ENCODE measurements at regions not wholly inside any gene's neighbourhood (a gene's known extent, or its start where the extent isn't known, plus 50 kb on each side); places are given as distances from the start of the nearest gene placed in this dataset.

DNA sequence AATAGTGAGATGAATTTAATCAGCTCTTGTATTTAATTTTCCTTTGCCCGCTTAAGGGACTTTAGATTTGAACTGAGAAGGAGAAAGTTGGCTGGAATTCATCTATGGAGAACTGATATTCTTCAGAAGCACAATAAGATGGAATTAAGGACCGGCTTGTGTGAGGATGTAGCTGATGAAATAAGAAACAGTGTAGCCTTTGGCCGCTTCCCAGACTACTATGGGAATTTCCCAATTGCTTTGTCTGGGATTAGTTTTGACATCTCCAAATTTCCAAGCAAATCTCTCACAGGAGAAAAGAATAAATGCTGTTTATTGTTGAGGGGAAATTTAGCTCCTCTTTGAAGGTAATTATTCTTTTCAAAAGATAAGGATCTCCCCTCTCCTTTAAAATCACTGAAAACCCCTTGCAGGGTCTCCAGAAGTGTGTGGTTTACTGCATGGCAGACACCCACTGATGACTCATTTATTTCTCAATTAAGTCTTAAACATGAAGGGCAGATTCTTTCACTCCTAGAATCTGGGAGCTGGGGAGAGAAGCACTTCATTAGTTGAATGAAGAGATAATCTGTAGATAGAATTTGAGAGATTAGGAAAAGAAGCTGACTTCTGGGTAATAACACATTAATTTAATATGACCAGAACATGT, 606.5 kb upstream of the ADAMTS16 start:
- FAIRE-seq (no peak), DNase-seq (ENCODE audit: low spot score in 2 of 2) (no peak)

DNA sequence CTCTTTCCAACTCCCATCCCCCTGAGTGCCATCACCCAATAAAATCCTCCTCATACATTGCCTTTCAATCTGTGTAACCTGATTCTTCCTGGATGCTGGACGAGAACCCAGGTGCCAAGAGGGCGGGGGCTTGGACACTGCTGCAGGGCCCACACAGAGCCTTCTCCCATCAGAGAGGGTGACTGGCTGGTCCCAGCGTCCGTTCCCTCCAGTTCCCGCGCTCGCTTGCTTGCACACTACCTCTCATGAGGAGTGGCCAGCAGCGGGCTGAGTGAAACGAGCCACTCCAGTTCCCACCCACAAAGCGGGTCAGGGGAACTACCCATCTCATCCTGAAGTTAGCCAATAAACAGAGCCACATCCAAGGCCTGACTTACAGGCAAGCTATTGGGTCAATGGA, 602.6 kb upstream of the ADAMTS16 start:
- no peak for FAIRE-seq
- no peak for DNase-seq (ENCODE audit: low spot score in 2 of 2)

DNA sequence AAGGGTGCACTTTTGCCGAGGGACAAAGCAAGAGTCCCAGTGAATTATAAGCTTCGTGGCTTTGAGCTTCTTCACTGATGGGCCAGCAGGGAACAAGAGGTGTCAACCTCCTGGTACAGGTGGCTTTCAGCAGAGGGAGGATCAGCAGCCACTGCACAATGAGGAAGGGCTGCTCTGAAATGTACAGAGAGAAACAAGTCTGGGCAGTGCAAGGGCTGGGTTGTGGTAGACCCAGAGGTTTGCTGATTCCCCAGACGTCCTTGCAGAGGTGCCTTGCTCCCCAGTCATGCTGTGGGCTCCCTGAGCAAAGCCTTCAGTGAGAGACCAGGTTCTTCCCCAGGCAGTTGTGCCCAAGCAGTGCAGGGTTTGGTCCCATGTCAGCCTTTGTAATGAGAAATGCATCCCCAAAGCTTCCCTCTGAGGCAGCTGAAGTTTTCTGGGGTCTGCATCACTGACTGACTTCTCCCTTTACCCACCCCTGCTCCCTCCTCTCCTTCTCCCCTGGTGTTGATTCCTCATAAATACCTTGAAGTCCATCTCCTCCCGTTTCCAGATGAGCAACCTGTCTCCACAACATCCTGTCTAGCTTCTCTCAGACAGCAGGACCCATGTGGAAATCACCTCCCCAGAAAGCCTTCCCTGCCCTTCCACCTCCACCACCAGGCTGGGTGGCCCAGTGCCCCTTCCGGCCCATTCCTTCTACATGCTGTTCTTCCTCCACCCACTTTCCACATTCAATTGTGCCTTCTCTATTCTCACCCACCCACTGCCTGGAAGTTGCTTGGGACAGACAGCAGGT, 599.6 kb upstream of the ADAMTS16 start:
- DNase-seq (ENCODE audit: low spot score in 2 of 2) (no peak), FAIRE-seq (no peak)

DNA sequence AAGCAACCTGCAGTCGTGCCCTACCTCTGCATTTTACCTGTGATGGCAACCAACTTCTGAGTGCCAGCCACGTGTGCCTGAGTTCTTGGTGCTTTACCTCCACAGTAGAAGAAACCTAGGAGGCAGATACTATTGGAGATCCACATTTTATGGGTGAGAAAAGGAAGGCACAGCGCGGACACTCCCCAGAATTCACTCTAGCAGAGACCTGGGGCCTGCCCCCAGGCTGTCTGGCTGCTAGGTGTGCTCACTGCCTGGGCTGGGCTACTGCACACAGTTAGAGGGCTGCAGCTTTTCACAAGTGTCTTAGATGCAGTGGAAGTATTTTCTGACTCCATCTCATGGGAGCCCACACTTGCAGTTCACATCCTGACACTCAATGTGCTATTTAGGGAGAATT, 598.8 kb upstream of the ADAMTS16 start:
- FAIRE-seq (no peak), DNase-seq (ENCODE audit: low spot score in 2 of 2) (no peak)

DNA sequence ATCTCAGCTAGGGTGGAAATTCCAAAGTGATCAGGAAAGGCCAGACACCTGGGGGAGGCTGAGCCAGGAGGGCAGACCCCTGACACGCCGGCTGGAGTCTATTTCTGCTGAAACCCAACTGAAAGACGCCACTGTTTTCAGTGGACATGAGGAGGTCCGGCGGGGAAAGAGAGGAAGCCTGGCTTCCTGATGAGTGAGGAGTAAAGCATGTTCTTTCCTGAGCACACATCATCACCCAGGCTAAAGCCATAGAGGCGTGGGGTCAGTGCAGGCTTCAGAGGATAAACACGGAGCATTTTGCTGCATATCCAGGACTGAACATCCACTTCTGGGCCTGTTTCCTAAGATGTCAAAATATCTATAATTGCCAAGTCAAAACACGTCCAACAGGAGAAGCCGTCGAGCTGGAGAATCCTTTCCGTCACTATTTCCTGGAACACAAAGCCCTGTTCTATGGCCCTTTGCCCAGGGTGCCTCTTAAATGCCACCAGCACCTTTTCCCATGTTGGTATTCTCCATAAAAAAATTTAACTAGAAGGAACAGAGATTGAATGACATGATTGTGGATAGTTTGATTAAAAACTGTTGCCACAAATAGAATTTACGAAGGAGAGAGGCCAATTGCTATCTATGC, 597.9 kb upstream of the ADAMTS16 start:
- DNase-seq (ENCODE audit: low spot score in 2 of 2) (no peak), FAIRE-seq (no peak)

DNA sequence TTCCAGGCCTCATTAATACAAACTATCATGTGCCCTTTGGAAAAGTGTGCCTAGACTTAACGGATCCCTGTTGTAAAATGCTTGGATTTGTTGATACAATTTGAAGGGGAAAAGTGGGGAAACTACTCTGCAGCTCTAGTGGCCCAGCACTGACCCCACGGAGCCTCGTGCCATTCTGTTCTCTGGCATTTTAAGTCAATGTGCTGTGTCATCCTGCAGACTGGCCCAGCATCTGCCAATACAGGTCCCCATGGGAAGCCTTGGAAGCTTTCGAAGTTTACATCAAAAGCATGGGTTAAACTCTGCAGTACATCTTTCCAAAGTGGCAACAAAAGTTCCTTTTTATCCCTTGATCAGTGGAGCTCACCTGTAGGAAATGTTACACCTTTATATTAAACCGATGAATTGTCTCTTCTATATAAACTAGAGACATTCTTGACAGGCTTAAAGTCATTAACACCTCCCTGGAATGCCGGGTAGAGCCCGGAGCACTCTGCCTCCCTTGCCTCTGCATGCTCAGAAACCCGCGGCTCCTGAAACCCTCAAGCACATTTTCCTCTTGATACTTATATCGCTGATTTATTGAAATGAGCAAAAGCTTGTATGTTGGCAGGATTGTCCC, 596.0 kb upstream of the ADAMTS16 start:
- no peak for DNase-seq (ENCODE audit: low spot score in 2 of 2)
- FAIRE-seq, result no peak

DNA sequence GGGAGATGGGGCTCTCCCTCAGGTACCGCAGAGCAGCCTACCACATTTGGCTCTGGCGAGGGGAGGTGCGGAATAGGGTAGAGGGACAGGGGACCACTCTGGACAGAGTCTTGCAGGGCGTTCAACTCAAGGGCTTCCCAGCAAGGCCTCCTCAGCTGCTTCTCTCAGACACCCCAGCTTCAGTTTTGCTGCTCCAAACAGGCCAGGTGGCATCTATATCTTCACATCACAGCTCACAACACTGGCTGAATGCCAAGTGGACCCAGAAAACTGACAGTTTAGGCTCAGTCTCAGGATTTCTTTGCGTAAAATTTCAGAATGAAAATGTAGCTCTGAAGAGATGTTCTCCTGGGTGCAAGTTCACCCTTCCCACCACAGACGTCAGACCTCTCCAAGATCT, 592.6 kb upstream of the ADAMTS16 start:
- FAIRE-seq (no peak), DNase-seq (ENCODE audit: low spot score in 2 of 2) (no peak)

DNA sequence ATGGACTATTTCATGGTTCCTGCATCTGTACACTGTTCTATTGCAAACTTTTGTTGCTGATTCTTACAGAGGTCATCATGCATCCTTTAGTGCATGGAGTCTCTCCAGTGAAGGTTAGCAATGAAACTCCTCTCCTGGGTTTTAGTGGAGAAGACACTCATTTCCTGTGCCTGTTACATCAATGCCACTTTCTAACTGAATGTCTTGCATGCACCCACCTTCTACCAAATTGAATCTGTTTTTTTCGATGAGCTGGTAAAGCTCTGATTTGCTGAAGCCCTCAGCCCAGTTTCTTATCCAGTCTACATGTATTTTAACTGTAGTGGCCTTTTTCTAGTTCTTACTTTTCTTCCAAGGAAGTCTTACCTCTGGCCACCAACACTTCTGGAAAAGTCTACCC, 591.8 kb upstream of the ADAMTS16 start:
- FAIRE-seq, result no peak
- no peak for DNase-seq (ENCODE audit: low spot score in 2 of 2)

DNA sequence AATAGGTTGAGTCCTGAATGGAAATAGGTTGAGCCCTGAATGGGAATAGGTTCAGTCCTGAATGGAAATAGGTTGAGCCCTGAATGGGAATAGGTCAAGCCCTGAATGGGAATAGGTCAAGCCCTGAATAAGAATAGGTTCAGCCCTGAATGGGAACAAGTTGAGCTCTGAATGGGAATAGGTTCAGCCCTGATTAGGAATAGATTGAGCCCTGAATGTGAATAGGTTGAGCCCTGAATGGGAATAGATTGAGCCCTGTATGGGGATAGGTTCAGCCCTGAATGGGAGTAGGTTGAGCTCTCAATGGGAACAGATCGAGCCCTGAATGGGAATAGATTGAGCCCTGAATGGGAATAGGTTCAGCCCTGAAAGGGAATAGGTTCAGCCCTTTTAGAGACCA, 590.8 kb upstream of the ADAMTS16 start:
- DNase-seq (ENCODE audit: low spot score in 2 of 2) (no peak), FAIRE-seq (no peak)

DNA sequence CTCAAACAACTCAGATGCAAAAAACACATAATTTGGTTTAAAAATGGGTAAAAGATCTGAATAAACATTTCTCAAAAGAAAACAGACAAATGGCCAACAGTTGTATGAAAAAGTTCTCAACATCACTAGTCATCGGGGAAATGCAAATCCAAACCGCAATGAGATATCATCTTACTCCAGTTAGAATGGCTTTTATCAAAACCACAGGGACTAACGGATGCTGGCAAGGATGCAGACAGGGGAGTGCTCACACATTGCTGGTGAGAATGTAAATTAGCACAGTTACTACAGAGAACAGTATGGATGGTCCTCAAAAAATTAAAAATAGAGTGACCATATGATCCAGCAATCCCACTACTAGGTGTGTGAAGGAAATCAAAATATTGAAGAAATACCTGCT, 589.1 kb upstream of the ADAMTS16 start:
- DNase-seq (ENCODE audit: low spot score in 2 of 2) (no peak), FAIRE-seq (no peak)

DNA sequence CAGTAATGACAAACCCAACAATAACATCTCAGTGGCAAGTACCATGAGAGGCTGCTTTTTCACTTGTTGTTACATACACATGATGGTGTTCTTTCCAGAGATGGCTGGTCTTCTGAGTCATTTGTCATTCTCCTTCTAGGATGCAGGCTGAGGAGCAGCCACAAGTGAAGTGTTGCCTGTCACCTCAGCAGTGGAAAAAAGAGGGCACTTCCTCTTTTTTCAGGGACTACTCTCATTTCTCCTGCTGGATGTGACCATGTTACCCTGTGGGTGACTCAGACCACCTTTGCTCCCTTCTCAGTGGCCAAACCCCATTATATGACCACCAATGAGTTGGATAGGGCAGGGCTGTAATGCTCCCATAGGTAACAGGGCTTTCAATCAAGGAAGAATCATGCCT, 587.0 kb upstream of the ADAMTS16 start:
- DNase-seq (ENCODE audit: low spot score in 2 of 2), result no peak
- FAIRE-seq, result no peak

DNA sequence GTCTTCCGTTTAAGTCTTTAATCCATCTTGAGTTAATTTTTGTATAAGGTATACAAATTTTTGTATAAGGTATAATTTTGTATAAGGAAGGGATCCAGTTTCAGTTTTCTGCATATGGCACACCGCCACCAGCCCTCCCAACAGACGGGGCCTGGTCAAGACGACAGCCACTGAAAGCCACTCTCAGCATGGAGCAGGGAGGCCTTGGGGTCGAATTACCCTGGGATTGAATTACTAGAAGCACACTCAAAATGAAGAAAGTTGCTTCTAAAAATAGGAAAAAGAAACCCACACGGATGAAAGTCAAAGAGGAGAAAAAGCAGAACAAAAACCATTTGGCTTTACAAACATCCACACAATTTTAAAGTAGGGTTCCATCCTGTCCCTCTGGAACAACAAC, 586.2 kb upstream of the ADAMTS16 start:
- DNase-seq (ENCODE audit: low spot score in 2 of 2), result no peak
- FAIRE-seq, result no peak

DNA sequence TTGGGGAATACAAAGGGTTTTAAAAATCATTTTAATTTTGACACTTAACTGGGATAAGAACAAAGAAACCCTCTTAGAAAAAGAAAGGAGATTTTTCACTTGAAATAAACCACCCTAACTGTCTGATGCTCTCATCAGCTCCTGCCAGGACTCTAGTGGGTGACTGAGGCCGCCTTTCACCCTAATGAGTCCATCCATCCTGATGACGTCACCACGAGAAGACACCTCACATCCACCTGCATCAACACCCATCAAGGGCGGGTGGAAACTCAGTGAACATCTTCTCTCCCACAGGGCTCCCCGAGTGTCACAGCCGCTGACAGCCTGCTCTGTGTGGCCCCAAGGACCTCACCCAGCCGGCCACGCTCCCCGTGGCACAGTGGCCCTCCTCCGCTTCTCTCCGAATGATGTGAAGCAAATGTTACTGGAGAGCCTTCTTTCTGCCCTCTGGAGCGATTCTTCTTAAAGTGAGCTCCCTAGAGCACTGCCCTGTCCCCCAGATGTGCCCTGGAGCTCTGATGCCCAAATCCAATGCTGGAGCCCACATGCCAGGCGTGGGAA, 584.3 kb upstream of the ADAMTS16 start:
- FAIRE-seq, result no peak
- DNase-seq (ENCODE audit: low spot score in 2 of 2), result no peak

DNA sequence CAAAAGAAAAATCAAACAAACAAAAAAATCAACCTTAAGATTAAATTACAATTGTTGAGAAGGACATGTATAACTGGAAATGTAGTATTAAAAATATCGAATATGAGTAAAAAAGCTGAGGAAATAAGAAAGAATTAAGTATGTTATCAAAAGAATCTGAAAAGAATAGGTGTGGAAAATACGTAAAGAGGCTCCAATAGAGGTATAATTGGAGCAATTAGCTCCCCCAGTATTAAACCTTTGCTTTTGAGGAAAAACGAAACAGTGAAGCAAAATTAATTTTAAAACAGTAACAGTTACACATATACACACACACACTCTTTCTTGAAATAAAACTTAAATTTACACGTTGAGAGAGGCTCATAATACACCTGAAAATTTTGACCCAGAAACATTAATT, 578.7 kb upstream of the ADAMTS16 start:
- no peak for FAIRE-seq

DNA sequence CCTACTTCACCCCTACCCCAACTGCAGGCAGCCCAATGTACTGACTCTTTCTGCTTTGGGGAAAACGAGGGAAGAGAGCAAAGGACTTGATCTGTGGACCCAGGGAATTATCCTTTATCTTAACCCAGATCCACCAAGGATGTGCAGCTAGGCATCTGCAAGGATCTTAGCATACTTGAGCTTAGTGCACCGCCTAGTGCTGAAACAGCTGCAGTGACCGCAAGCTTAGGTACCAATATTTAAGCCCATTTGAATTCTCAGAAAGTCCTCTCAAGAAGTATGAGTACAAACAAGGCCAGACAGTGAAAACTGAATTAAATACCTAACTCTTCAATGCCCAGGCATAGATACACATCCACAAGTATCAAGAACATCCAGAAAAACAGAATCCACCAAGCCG, 576.7 kb upstream of the ADAMTS16 start:
- DNase-seq (ENCODE audit: low spot score in 2 of 2), result no peak
- no peak for FAIRE-seq

More for the DNA sequence above, 578.7 kb upstream of the ADAMTS16 start:
- DNase-seq (ENCODE audit: low spot score in 2 of 2), result no peak

DNA sequence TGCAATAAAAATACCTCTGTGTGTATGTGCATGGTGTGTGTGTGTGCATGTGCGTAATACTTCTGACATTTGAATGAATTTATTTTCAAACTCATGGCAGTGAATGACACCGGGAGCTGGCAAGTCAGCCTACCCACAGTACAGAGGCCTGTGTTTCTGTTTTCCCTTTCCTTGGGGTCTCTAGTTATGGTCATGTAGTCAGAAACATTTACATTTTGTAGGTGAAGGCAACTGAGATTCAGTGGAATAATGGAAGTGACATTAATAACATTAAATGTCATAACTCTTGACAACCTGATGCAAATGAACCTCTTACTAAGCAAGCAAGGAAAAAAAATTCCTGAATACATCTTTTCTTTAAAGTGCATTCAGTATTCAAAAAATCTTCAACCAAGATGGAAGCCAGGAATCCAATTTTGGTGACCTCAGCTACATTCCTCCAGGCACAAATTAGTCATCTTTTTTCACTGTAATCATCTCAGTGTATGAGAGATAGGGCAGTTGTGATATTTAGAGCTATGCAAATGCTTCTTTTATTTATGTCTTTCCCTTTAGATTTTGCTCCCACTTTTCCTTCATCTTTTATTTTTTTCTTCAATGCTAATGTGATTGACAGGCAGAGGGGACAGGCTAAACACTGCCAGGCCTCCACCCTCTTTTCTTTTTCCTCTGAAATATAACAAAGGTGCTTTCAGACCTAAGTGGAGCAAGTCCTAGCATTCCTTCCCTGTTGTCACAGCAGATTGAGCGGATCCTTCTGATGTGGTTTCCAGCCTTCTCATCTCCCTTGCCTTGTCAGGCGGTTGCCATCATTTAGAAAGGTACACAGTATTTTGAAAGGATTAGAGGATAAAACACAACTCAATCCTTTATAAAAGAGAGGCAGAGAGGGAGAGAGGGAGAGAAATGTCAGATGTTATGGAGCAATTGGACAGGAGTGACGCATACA, 569.8 kb upstream of the ADAMTS16 start:
- DNase-seq (ENCODE audit: low spot score in 2 of 2) (no peak), FAIRE-seq (no peak)

DNA sequence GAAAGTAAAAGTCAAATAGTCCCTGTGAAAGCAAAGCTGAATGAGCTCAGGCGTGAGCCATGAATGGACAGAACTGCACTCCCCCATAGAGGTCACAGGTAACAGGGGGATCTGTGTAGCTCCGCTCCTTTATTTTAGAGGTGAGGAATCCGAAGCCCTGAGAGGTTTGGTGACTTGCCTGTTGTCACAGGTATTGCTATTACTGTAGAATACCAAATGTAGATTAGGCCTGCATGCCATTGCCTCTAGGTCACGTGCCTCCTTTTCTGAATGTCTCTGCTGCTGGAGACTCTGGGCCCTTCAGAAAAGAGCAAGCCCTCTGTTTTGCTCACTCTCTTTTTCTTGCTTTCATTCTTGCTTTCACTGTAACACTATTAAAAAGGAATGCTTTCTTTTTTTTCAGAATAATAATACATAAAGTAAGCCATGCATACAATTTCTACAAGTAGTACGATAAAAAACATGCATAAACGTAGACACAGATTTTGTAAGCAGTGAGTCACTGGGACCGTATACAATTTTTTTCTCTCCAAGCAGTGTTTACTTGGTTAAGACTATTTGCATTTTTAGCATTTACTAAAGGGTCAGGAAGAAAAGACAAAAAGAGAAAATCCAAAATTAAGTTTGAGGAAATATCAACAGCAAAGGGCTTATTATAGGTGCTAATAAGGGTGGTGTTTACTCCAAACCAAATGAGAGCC, 568.7 kb upstream of the ADAMTS16 start:
- DNase-seq (ENCODE audit: low spot score in 2 of 2) (no peak), FAIRE-seq (no peak)

DNA sequence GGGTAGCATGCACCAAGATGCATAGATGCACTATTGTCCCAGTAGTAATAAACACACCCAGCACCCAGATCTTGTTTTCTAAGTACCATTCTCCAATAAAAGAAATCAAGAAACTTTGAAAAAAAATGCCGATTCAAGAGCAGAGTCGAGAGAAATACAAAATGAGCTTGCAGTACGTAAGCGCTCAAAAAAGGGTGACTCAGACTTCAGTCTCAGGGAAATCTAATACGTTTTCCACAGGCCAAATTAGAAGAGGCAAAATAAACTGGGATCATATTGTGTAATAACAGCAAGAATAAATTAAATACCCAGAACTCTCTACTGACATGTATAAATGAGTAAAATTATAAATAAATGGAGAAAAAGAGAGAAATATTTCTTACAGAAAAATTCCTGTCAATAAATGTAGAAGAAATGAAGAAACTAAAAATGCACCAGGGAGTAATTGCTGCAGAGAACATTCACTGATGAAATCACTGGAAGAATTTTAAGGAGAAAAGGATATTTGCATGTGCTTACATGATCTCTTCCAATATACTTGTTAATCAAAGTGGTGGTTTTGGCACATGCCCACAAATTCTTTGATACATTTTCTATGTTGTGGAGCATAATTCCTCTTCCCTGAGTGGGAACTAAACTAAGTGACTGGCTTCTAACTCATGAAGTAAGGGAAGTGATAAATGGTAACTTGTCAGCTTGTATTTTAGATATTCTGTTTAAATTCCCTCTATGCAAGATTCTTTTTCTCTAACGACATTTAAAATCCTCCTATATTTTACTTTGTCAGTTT, 567.6 kb upstream of the ADAMTS16 start:
- DNase-seq (ENCODE audit: low spot score in 2 of 2) (no peak), FAIRE-seq (no peak)

DNA sequence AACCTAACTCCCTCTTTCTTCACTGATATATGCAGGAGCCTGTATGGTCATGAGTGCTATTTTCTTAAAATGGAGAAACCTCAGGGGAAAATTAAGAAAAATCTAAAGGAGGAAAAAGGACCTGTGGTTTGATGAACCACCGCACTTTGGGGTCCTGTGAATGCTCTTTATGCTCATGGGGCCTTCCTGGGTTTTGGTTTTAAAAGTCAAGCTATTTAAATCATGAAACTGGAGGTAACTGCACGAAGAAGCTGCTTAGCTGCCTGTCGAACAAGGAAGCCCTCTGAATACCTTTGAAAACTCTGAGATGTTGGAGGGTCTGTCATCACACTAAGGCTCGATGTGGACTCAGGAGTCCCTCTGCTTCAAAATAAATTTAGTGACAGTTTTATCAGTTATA, 564.5 kb upstream of the ADAMTS16 start:
- no peak for FAIRE-seq
- no peak for DNase-seq (ENCODE audit: low spot score in 2 of 2)

Measured in frontal cortex (tissue), 3 donors.